GM21786 (cell line): ENCODE measurements at regions not wholly inside any gene's neighbourhood (a gene's known extent, or its start where the extent isn't known, plus 50 kb on each side); places are given as distances from the start of the nearest gene placed in this dataset.

Experiments used
- ATAC-seq: cut with Tn5 transposase; IDR thresholded peaks from one replicate; pipeline ENCODE4 v1.9.1; 2021; ENCODE audit not compliant: unreplicated experiment

- no peak for ATAC-seq
These were observed 70.2 kb downstream of the RND3 start for GRCh38 chr2:150417278-150417677.

GRCh38 chr2:150415022-150415421 is 72.4 kb downstream of the RND3 start:
- no peak for ATAC-seq

- no peak for ATAC-seq
These were observed 73.6 kb downstream of the RND3 start for GRCh38 chr2:150413910-150414309.

- ATAC-seq = no peak
These were observed 74.1 kb downstream of the RND3 start for GRCh38 chr2:150413366-150413765.

GRCh38 chr2:150410809-150411208 is 76.7 kb downstream of the RND3 start:
- no peak for ATAC-seq

- ATAC-seq = no peak
These were observed 78.3 kb downstream of the RND3 start for GRCh38 chr2:150409196-150409595.

- ATAC-seq = peak; percentile 48
These were observed 83.3 kb downstream of the RND3 start for GRCh38 chr2:150404147-150404546.

GRCh38 chr2:150403457-150403856 is 84.0 kb downstream of the RND3 start:
- ATAC-seq = peak; percentile 90

GRCh38 chr2:150402953-150403352 is 84.5 kb downstream of the RND3 start:
- no peak for ATAC-seq

- ATAC-seq = no peak
These were observed 86.6 kb downstream of the RND3 start for GRCh38 chr2:150400849-150401248.

- no peak for ATAC-seq
These were observed 94.9 kb downstream of the RND3 start for GRCh38 chr2:150392614-150393013.

- peak; percentile 53 for ATAC-seq
These were observed 95.7 kb downstream of the RND3 start for GRCh38 chr2:150391779-150392178.

- no peak for ATAC-seq
These were observed 98.0 kb downstream of the RND3 start for GRCh38 chr2:150389447-150389846.

GRCh38 chr2:150388289-150388625 is 99.2 kb downstream of the RND3 start:
- ATAC-seq = no peak

- ATAC-seq = no peak
These were observed 99.7 kb downstream of the RND3 start for GRCh38 chr2:150387586-150388288.

GRCh38 chr2:150385211-150385610 is 102.3 kb downstream of the RND3 start:
- no peak for ATAC-seq

GRCh38 chr2:150383587-150383986 is 103.9 kb downstream of the RND3 start:
- no peak for ATAC-seq

GRCh38 chr2:150379166-150379565 is 108.3 kb downstream of the RND3 start:
- no peak for ATAC-seq

- no peak for ATAC-seq
These were observed 108.8 kb downstream of the RND3 start for GRCh38 chr2:150378686-150379085.

GRCh38 chr2:150376553-150377335 is 110.7 kb downstream of the RND3 start:
- ATAC-seq = no peak

- no peak for ATAC-seq
These were observed 112.1 kb downstream of the RND3 start for GRCh38 chr2:150375333-150375732.

- no peak for ATAC-seq
These were observed 113.0 kb downstream of the RND3 start for GRCh38 chr2:150374492-150374891.

GRCh38 chr2:150373374-150373773 is 114.1 kb downstream of the RND3 start:
- no peak for ATAC-seq
